Fibroblast of pulmonary artery (primary cell): ENCODE measurements at regions not wholly inside any gene's neighbourhood (a gene's known extent, or its start where the extent isn't known, plus 50 kb on each side); places are given as distances from the start of the nearest gene placed in this dataset.

ENCODE experiments used
- DNase-seq: peaks from one replicate; pipeline ENCODE4 v3.0.0-alpha.2; 2010; ENCODE audit warnings: low read depth
- H3K4me3 ChIP-seq: replicated peaks from 2 replicates; pipeline ENCODE4 v1.5.1; 2011; ENCODE audit warnings: low read depth, mild to moderate bottlenecking, control low read depth, low read length, moderate library complexity
- TF ChIP-seq, protein P1 (sequence below): IDR thresholded peaks from 2 replicates; pipeline ENCODE4 v1.5.1; 2011; ENCODE audit warnings: mild to moderate bottlenecking, control low read depth, low read length, inconsistent platforms; ENCODE audit errors: missing control alignments

DNA sequence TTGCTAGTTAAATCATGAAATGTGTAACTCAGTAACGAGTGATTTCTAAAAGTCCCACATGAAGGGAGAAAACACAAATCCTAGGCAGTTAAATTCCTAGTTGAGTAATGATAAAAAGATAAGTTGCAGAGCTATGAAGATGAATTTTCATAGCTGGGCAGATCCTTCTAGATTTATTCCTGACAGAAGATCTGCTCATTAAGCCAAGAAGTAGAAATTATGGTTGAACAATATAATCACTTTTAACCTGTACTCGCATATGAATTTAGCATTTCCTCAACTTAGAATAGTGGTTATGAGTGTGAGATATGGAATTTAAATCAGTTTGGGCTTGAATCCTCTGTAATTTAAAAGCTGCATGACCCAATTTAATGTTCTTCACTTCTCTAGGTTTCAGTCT, 359.2 kb upstream of the HSF2 start:
- no peak overlapping the region for H3K4me3 ChIP-seq
- no peak for DNase-seq
- TF ChIP-seq, protein P1, sequence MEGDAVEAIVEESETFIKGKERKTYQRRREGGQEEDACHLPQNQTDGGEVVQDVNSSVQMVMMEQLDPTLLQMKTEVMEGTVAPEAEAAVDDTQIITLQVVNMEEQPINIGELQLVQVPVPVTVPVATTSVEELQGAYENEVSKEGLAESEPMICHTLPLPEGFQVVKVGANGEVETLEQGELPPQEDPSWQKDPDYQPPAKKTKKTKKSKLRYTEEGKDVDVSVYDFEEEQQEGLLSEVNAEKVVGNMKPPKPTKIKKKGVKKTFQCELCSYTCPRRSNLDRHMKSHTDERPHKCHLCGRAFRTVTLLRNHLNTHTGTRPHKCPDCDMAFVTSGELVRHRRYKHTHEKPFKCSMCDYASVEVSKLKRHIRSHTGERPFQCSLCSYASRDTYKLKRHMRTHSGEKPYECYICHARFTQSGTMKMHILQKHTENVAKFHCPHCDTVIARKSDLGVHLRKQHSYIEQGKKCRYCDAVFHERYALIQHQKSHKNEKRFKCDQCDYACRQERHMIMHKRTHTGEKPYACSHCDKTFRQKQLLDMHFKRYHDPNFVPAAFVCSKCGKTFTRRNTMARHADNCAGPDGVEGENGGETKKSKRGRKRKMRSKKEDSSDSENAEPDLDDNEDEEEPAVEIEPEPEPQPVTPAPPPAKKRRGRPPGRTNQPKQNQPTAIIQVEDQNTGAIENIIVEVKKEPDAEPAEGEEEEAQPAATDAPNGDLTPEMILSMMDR, result no peak

DNA sequence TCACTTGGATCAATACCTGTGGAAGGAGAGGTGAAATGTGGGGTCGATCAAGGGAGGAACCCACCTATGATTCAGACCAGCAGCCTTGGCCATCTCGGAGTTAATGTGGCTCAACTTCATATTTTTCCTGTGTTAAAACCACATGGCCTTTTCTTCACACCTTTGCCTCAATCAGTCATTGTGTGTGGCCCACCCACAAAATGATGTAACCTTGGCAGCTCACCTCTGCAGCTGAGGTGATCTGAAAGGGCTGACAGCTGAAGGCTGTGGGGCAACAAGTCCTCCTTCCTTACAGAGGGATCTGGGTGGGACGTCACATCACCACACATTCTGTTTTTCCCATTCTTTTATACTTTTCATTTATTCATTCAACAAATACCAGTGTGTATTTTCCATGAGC, 357.1 kb upstream of the HSF2 start:
- no peak for DNase-seq
- TF ChIP-seq, protein P1, result no peak
- no peak overlapping the region for H3K4me3 ChIP-seq

DNA sequence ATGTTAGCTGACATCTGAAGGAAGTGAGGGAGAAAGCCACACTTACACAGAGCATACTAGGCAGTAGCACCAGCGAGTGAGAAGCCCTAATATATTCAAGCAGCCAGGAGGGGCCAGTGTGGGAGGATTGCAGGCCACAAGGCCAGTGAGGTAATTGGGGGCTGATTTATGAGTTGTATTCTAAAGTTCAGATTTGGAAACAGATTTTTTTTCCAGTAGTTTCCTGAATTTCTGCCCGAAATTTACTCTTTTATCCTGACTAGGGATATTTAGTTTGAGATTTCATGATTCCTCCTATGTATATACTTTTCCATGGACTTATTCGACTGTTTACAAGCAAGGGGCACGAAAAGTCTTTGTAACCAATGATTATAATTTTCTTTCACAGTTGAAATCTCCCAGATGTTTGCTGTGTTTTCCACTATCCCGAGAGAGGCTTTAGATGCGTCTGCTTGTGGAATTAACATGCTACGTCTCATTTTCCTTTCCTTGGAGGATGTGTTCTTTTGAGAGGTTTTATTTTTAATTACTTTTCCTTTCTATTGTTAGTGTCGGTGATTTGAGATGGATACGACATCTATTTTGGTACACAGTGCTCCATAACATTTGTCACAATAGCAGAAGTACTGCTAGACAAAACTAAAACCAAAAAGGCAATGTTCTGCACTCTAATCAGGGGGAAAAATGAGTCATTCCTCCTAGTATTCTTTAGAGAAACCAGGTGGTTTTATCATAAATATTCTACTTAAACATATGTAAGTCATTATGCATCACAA, 356.3 kb upstream of the HSF2 start:
- TF ChIP-seq, protein P1, result no peak
- H3K4me3 ChIP-seq, result no peak overlapping the region
- no peak for DNase-seq

- TF ChIP-seq, protein P1, result no peak
- DNase-seq, result no peak
- no peak overlapping the region for H3K4me3 ChIP-seq
These were observed 350.9 kb upstream of the HSF2 start for GRCh38 chr6:122048570-122048969.

- no peak overlapping the region for H3K4me3 ChIP-seq
- TF ChIP-seq, protein P1, result no peak
- DNase-seq, result no peak
These were observed 350.1 kb upstream of the HSF2 start for GRCh38 chr6:122049341-122049740.

DNA sequence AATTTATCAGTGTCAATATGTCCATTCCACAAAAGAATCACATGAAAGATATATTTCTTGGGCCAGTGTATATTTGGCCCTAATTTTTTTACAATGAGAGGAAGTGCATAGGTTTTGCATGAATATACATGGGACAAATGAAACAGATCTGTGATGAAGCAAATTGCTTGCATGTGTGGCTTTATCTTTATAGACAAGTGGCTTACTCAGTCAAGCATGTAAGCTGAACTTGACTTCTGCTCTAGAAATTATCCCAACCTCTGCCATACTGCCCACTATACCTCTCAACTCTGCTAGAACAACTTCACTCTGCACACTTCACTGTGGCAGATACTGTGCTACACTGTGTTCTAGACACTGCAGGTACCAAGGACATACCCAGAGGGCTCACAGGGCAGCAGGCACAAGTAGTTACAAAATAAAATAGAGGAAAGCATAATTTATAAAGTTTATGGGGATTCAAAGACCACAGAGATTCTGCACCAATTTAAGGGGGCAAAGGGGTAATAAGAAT, 349.2 kb upstream of the HSF2 start:
- H3K4me3 ChIP-seq, result no peak overlapping the region
- no peak for DNase-seq
- TF ChIP-seq, protein P1, result no peak

DNA sequence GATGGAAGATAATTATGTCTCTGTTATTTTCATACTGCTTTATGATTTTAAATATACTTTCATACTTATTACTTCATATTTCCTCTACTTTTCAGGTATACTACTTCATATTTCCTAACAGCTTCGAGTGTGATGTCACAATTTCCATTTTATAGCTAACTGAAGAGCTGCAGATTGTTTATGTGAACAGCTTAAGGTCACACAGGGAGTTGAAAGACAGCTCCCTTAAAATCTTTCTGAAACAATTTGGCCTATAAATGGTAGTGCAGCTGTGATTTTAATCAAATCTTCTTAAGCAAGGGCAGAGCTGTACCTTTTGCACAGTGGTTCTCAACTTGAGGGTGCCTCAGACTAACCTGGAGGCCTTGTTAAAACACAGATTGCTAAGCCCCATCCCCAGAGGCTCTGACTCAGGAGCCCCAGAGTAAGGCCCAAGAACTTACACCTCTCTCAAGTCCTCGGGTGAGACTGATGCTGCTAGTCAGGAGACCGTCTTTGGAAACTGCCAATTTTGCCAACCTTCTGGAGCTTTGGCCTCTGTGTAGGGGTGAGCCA, 347.0 kb upstream of the HSF2 start:
- TF ChIP-seq, protein P1, result no peak
- DNase-seq, result no peak
- no peak overlapping the region for H3K4me3 ChIP-seq
